ENCODE measurements at regions not wholly inside any gene's neighbourhood (a gene's known extent, or its start where the extent isn't known, plus 50 kb on each side); places are given as distances from the start of the nearest gene placed in this dataset.
A peak's percentile ranks its signal among the peaks of the same experiment; 100 is the strongest.

DNA sequence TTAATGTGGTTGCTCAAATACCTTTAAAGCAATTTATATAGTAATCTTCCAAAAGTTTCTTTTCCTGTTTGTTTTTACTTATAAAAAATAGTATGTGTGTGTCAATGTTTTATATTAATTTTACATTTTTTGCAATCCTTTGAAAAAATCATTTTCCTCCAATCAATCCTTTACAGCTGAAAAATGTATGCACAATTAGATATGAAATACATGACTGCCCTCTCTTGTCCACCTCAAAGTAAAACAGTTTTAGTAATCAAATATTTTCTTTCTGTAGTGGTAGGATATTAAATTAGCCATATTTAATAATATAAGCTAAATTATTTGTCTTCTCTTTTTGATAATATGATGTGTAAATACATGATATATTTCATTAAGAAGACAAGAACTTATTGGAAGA is 269.9 kb downstream of the ADAMTS20 start:
- DNase-seq (ENCODE audit: low read depth): no peak
- H3K4me3 ChIP-seq (ENCODE audit: low read length): no peak overlapping the region
- TF ChIP-seq, protein P1, sequence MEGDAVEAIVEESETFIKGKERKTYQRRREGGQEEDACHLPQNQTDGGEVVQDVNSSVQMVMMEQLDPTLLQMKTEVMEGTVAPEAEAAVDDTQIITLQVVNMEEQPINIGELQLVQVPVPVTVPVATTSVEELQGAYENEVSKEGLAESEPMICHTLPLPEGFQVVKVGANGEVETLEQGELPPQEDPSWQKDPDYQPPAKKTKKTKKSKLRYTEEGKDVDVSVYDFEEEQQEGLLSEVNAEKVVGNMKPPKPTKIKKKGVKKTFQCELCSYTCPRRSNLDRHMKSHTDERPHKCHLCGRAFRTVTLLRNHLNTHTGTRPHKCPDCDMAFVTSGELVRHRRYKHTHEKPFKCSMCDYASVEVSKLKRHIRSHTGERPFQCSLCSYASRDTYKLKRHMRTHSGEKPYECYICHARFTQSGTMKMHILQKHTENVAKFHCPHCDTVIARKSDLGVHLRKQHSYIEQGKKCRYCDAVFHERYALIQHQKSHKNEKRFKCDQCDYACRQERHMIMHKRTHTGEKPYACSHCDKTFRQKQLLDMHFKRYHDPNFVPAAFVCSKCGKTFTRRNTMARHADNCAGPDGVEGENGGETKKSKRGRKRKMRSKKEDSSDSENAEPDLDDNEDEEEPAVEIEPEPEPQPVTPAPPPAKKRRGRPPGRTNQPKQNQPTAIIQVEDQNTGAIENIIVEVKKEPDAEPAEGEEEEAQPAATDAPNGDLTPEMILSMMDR (conservative IDR thresholded peaks at IDR 0.05; ENCODE audit: low read depth, low read length): peak; percentile 41

DNA sequence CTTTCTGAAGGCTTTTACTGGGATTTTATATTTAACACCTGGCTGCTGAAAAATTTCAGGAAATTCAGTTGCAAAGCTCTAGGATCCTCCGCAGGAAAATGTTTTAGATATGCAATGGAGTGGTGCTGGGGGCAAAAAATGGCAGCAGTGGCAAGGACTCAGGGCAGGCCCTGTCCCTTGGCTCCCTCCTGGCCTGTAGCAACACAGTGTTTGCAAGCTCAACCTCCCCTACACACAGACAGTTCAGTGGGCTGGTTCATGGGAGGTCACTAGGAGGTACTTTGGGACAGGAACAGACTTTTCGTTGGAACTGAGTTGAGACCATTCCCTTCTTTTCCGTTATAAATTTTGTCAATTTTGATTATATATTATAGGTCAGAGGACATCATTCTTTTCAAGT is 270.4 kb downstream of the ADAMTS20 start:
- no peak for DNase-seq (ENCODE audit: low read depth)
- H3K4me3 ChIP-seq (ENCODE audit: low read length): no peak overlapping the region
- TF ChIP-seq, protein P1 (conservative IDR thresholded peaks at IDR 0.05; ENCODE audit: low read depth, low read length): no peak

DNA sequence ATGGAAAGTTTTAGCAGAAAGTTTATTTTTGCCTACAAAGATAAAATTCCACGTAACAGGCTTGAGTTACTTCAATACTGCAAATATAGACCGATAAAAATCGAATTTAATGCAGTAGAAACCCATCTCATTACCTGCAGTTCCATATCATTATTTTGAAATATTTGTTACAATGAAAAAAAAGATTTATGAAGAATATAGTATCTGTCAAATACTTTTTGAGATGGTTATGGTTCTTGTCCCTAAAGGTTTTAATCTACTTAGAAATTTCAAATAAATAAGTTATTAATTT is 273.5 kb downstream of the ADAMTS20 start:
- DNase-seq (ENCODE audit: low read depth): no peak
- TF ChIP-seq, protein P1 (conservative IDR thresholded peaks at IDR 0.05; ENCODE audit: low read depth, low read length): no peak
- H3K4me3 ChIP-seq (ENCODE audit: low read length): no peak overlapping the region

DNA sequence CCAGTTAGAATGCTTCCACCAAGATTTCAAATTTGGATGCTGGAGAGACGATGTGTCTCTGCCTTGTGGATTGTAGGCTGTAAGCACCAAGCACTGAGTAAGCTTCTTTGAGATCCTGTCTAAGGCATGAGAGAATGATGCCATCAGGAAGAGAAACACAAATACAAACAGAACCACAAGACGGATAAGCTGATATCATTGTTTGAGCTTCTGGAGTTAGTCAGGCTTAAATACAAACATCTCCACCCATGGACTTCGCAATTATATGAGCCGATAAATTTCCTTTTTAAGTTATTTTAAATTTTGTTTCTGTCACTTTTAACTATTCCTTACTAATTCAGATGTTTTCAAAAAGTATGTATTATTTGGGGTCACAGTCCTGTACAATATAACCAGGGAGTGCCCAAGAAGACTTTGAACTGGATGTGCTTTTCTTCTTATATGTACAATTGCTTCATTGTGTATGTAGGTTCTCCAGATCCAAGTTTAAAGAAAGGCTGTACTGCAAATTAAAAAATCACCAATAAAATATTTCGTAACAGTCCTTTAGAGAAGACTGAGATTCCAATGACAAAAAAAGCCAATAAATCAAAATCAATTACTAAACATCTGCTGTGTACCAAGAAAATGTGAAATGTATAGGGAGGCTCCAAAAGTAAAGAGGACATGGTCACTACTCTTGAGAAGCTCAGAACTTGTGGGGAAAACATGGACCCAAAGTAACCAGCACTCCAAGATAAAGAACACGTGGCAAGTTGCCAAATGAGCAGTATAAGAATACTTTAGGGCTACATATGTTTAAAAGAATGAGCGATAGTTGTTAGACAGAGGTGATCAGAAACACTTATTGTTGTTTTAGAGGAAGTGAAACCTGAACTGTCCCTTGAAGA is 274.1 kb downstream of the ADAMTS20 start:
- TF ChIP-seq, protein P1 (conservative IDR thresholded peaks at IDR 0.05; ENCODE audit: low read depth, low read length): no peak
- H3K4me3 ChIP-seq (ENCODE audit: low read length): no peak overlapping the region
- no peak for DNase-seq (ENCODE audit: low read depth)

DNA sequence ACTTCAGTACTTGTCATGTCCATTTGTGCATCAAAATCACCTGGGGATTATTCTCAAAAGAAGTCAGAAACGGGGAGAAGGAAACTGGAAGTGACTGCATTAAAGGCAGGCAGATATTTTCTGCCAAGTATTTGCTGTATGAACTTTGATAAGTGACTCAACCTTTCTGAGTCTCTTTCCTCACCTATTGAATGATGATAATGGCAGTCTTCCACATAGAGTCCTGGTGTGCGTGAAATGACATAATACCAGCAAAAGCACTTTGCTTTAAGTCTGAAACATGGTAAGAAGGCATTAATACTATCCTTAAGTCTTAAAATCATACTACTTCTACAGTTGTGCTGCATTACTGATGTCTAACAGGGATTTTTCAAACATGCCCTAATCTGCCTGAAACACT is 278.5 kb downstream of the ADAMTS20 start:
- DNase-seq (ENCODE audit: low read depth): no peak
- H3K4me3 ChIP-seq (ENCODE audit: low read length): no peak overlapping the region
- TF ChIP-seq, protein P1 (conservative IDR thresholded peaks at IDR 0.05; ENCODE audit: low read depth, low read length): no peak

DNA sequence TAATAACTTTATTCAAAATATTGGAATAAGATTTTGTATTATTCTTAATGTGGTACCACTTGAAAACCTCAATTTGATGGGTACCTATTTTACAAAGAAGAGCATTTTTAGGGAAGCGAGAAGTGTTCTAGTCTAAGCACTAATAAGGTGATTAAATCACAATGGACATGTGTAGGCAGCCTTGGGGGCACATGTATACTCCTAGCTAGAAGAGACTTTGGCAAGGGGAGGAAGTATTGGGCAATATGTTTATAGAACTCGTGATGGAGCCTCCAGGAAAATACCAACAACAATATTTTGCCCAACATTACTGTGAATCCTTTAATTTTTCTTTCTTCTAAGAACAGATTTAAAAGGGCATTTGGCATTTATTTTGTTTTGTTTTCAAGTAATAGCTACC is 280.3 kb downstream of the ADAMTS20 start:
- no peak overlapping the region for H3K4me3 ChIP-seq (ENCODE audit: low read length)
- no peak for DNase-seq (ENCODE audit: low read depth)
- TF ChIP-seq, protein P1 (conservative IDR thresholded peaks at IDR 0.05; ENCODE audit: low read depth, low read length): no peak

DNA sequence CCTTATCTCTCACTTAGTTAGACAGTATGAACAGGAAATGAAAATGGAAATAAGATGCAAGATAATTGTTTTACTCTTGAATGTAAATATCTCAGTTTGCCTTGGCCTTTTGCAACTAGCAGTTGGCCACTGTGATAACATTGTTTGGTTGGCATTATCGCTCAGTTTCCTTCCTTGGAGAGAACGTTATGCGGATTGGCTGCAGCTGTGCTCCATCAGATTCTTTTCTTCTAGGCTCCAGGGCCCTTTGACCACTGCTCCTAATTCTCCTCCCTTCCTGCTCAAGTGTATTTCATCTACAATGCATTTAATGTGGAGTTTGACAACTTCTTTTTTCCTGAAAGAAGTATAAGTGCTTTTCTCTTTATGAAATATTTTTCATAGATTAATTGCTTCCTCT is 284.2 kb downstream of the ADAMTS20 start:
- no peak for DNase-seq (ENCODE audit: low read depth)
- H3K4me3 ChIP-seq (ENCODE audit: low read length): no peak overlapping the region

More for the DNA sequence above, 284.2 kb downstream of the ADAMTS20 start:
- TF ChIP-seq, protein P1 (conservative IDR thresholded peaks at IDR 0.05; ENCODE audit: low read depth, low read length): no peak

All from retinal pigment epithelial cell (primary cell).